Hindlimb muscle (tissue), 1 donor: ENCODE measurements at regions not wholly inside any gene's neighbourhood (a gene's known extent, or its start where the extent isn't known, plus 50 kb on each side); places are given as distances from the start of the nearest gene placed in this dataset.
"Not testable (repeated sequence)": the region's sequence is repeated elsewhere in the genome, so short reads cannot be mapped to it uniquely, and the experiment has no call there.

Experiments used
- DNase-seq: peaks from one replicate; pipeline ENCODE4 v3.0.0-alpha.2; 2013

- DNase-seq, result no peak
Measured at GRCh38 chr6:40146902-40147301, 212.6 kb upstream of the MOCS1 start.

DNA sequence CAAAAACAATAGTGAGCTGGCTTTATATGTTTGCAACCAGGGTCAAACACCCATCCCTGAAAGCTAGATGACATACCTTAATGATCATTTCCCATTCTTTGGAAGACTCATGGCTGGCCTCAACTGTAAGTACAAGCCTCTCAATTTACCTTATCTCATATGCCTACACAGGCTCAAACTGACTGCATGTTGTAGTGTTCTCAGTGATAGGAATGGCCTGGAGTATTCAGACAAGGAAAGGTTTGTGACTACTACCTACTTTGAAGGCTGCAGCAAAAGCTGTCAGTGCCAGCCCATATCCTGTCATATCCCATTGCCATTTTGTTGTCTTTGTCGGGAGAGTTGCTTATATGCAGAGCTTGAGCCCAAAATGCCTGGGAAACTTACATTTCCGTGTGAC, 205.2 kb upstream of the MOCS1 start:
- no peak for DNase-seq

- DNase-seq, result no peak
Measured at GRCh38 chr6:40138273-40138720, 204.0 kb upstream of the MOCS1 start.

- DNase-seq, result no peak
Measured at GRCh38 chr6:40135491-40136072, 201.3 kb upstream of the MOCS1 start.

- not testable (repeated sequence) for DNase-seq
Measured at GRCh38 chr6:40133981-40134380, 199.7 kb upstream of the MOCS1 start.

DNA sequence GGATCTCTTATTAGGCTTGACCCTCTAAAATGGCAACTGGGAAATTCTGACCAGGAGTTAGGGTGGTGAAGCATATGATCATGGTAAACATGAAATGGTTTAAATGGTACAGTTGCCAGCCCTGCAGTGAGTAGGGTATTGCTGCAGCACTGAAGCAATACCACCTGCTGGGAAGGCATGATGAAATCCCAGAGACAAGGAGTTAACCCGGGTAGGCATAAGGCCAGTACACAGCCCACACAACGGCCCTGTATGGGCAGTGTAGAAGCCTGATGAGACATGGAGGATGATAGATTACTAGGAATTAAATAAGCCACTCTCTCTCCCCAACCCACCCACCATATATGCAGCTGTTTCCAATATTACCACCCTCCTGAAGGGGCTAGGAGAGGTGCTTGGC, 197.4 kb upstream of the MOCS1 start:
- no peak for DNase-seq

DNA sequence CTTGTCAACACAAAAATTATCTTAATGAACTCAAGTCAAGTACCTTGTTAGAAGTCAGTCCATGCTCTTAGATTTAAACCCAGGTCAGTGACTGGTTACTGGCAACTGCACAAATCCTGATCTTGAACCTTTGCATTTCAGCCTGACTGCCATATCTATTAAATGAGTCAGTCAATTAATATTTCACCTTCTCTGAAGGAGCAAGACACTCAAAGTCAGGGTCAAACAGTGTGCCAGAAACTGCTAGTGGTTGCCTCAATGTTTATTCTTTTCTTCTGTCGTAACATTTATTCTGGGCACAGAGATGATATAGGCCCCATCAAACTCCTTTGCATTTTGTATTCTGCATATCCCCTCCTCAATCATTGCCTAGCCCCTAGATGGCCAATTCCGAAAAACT, 193.9 kb upstream of the MOCS1 start:
- no peak for DNase-seq

- no peak for DNase-seq
Measured at GRCh38 chr6:40125680-40126394, 191.6 kb upstream of the MOCS1 start.

DNA sequence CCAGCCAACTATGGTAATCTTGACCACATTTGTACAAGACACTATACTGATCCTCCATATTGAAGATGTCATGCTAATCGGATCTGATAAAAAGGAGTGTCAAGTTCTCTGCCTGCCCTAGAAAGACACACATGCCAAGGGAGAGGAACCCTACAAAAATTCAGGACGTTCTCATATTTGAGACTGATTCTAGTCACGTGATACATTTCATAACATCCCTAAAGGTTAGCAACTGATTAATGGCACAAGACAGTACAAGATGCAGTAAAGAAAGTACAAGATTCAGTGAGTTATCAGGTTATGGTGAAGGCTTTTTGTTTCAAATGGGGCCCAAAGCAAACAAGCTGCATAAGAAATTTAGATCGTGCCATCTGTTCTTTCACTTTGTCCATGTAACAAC, 190.7 kb upstream of the MOCS1 start:
- peak; percentile 1 for DNase-seq

DNA sequence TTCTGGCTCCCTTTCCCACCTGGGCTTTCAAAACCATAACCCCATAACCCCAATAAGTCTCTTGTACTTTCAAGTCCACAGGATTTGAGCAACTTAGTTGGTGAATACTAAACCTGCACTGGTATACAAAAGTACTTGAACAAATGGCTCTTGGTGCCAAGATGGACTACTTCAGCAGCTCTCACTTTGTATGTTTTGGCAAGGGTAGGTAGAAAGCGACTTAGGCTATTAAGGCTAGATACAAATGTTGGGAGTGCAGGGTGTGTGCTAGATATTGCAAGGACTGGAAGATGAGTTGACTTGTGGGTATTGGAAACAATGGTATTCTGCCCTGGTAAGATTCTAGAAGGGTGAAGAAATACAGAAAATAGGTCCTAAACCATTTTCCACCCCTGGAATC, 182.6 kb upstream of the MOCS1 start:
- no peak for DNase-seq

DNA sequence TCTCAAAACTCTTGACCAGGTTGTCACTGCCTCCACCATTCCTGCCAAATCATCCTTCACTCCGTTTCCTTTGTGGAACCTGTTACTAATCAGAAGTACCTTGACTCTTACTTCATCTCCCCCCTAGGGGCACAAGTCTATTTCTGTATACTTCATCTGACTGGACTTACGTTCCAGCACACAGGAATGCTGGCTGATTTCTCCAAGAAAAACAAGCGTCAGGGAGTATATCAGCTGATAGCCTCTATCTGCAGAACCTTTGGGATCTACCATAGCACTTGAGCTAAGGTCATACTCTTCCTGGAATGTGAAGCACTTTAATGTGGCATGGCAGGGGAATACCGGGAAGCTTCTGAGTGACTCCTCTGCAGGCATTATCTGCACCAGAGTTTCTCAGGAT, 178.1 kb upstream of the MOCS1 start:
- DNase-seq, result no peak

GRCh38 chr6:40108736-40109135, 174.5 kb upstream of the MOCS1 start:
- no peak for DNase-seq

- no peak for DNase-seq
Measured at GRCh38 chr6:40106840-40107239, 172.6 kb upstream of the MOCS1 start.

- no peak for DNase-seq
Measured at GRCh38 chr6:40098774-40099173, 164.5 kb upstream of the MOCS1 start.

DNA sequence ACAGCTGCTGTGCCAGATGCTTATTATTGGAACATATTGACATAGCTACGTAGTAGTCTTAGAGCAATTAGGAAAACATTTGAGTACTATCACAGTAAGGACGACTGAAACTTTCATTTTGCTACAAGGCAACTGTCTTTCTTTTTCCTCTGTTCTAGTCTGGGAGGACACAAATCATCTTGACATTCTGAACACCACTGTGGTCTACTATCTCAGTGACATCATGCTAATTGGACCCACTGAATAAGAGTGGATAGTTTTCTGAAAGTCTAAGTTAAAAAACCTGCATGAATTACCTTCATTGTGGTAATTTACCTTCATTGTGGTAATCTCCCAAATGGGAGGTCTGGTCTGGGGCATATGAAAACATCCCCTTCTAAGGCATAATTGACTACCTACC, 163.3 kb upstream of the MOCS1 start:
- DNase-seq, result no peak

DNA sequence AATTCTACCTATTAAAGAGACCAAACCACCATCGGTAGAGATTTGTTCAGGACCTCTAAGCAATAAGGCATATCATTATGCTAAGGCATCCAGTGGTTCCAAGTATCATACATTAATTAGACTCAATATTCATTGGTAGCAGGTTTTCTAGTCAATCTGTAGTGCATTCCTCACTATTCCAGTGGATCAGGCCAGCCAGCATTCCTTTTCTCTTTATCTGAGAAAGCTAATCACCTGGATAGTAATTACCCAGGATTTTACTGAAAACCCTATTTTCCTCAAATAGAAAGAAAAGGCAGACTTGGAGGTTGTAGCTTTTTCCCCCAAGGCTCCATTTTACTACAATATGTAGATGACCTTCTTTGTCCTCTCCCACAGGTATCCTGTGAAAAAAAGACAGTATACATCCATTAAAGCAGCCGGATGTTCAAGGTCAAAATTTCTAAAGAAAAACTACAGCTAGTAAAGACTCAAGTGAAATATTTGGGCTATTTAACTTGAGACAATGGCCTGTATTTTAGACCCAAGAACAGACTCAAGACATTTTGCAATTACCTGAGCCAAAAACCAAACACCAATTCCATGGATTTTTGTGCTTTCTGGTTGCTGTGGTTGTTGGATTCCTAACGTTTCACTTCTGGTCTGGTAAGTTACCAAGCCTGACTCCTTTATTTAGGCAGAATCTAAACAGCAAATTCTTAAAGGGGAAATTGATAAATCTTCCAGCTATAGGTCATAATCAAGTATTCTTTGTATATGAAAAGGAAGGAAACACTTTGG, 149.1 kb upstream of the MOCS1 start:
- no peak for DNase-seq

- no peak for DNase-seq
Measured at GRCh38 chr6:40082278-40083043, 148.2 kb upstream of the MOCS1 start.

DNA sequence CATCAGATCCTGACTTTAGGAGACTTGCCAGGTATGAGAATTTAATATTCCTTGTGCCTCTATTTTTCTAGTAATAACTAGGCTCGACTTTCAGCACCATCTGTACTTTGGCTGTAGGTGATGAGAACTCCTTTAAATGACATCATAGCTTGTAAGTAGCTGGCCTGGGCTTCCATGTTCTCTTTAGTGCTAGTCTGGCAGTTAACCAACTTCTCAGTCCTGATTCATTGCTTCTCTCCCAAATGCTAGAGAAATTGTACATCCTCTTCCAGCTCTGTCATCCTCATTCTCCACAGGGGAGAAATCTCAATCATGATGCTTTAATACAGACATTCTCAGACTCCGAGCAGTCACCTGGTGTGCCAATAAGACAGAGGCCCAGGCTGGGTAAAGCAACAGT, 143.5 kb upstream of the MOCS1 start:
- DNase-seq, result no peak

GRCh38 chr6:40077315-40077714, 143.1 kb upstream of the MOCS1 start:
- DNase-seq, result no peak

- DNase-seq, result no peak
Measured at GRCh38 chr6:40075056-40075590, 140.9 kb upstream of the MOCS1 start.

DNA sequence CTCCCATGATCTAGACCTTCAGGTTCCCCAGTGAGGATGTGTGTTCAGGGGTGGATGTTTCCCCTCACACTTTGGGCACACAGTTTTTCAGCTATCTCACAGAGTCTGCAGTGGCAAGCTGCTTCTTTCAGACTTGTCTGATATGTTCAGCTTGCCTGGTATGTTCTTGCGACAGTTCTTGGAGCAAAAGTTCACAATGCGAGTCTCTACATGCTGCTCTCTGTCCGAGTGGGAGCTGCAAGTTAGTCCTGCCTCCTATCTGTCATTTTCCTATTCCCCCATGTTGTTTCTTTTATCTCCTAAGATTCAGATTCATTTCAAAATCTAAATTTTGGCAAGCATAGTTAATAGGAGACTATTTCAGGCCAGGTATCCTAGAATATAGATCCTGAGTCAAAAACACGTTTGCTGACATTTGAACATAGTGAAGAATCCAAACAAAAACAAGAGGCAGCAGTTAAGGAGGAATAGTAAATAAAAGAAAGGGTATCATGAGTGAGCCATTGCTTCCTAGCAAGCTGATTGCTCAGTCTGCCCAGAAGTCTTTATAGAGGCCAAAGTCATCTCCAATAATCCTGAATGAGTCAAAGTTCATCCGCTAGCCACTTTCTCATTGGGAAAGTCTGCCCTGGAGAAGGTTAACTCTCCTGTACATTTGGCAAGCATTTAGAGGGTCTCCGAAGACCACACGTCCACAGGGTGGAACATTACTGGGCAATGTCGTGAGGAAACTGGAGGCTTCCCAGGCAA, 140.2 kb upstream of the MOCS1 start:
- DNase-seq, result no peak

GRCh38 chr6:40066372-40066771, 132.1 kb upstream of the MOCS1 start:
- DNase-seq, result no peak
